Frontal cortex (tissue), 3 donors: ENCODE measurements at regions not wholly inside any gene's neighbourhood (a gene's known extent, or its start where the extent isn't known, plus 50 kb on each side); places are given as distances from the start of the nearest gene placed in this dataset.
"Not testable (repeated sequence)": the region's sequence is repeated elsewhere in the genome, so short reads cannot be mapped to it uniquely, and the experiment has no call there.

Source experiments
- DNase-seq, 2 donors: peaks; one replicate each; pipeline ENCODE4 v3.0.0; 2012; ENCODE audit warnings: low spot score in 2 of 2
- FAIRE-seq: peaks from 2 replicates; lab custom pipeline; 2012; peaks lifted over from hg19 to GRCh38; lab: Jason Lieb, UNC
- donor health status: control.
- donor health status: control.
- donor health status: control.

DNA sequence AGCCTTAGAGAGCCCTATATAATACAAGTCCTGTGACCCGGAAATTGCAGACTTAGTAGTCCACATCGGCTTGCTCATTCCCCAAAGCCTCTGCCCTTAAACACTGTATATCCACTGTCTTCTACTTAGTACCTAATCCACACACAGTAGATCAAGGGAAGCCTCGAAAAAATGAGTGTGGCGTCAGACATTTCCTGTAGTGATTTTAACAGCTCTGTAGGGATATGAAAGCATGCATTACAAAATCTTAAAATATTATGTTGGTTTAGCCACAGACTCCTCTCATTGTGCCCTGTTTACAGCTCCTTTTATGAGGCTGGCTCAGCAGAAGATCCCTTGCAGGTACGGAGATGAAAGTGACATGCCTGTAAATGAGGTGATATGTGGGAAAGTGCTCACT lies 416.3 kb downstream of the LIG4 start:
- no peak for FAIRE-seq
- DNase-seq = no peak

- no peak for FAIRE-seq
- no peak for DNase-seq
Measured at GRCh38 chr13:107790397-107790796, 424.9 kb downstream of the LIG4 start.

DNA sequence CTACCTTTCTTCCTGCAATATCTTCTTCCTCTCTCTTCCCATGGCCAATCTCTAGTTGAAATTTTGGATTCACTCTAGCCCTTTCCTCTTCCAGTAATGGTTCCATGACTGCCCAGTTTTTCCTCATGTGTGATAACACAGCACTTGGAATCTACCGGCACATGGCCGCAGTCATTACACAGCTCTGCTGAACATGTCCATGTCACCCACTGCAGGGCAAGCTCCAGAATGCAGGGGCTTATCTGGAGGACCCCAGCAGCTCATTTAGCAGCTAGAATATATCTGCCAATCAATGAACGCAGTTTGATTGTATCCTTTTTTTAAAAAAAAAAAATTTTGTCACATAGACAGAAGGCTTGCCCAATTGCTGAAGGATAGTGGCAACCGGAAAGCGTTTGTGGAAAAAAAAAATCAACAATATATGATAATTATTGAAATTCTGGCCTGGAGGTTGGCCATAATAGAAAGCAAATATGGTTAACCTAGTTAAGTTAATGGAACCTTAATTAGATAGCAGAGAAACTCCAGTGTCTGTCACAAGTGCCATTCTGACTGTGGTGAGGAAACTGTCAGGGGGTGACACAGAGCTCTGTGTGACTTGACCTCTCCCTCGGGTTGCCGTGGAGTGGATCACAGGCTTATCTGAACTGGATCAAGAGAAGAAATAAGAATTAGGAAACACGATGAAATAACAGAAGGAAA lies 426.7 kb downstream of the LIG4 start:
- no peak for FAIRE-seq
- no peak for DNase-seq

GRCh38 chr13:107782646-107783045 lies 432.7 kb downstream of the LIG4 start:
- not testable (repeated sequence) for FAIRE-seq

DNA sequence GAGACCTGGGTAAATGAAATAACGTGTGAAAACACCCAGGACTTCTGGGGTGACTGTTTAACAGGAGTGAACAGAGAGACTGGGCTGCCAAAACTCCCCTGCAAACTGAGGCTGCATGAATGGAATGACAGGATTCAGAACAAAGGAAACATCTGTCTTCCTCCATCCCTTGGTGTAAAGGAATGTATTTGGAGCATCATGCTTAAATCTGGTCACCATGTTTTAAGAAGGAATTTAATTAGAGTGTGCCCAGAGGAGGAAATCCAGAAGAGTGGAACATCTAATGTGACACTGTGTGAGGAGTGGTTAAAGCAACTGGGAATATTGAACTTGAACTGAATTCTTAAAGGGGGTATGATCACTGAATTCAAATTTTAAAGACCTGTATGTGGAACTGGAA lies 437.2 kb downstream of the LIG4 start:
- DNase-seq = no peak
- no peak for FAIRE-seq

More at GRCh38 chr13:107782646-107783045, 432.7 kb downstream of the LIG4 start:
- not testable (repeated sequence) for DNase-seq

DNA sequence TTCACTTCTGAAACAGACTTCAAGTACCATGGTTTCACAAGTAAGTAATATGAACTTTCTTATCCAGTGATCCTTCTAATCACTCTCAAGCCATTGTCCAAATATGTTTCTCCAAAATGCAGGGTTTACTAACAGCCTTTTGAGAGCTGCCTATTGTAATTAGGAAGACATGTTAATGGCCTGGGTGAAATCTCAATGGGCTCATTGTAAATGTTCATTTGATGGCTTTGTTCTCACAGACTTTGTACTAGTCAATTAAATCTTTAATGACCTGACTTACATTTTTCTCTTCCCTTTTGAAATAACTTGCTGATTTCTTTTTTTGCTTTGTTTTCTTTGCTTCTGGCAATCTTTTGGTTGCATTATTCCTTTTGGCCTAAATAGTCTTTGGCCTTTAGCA lies 444.8 kb downstream of the LIG4 start:
- DNase-seq (no peak), FAIRE-seq (no peak)

- no peak for DNase-seq
- no peak for FAIRE-seq
Measured at GRCh38 chr13:107767119-107767518, 448.2 kb downstream of the LIG4 start.

DNA sequence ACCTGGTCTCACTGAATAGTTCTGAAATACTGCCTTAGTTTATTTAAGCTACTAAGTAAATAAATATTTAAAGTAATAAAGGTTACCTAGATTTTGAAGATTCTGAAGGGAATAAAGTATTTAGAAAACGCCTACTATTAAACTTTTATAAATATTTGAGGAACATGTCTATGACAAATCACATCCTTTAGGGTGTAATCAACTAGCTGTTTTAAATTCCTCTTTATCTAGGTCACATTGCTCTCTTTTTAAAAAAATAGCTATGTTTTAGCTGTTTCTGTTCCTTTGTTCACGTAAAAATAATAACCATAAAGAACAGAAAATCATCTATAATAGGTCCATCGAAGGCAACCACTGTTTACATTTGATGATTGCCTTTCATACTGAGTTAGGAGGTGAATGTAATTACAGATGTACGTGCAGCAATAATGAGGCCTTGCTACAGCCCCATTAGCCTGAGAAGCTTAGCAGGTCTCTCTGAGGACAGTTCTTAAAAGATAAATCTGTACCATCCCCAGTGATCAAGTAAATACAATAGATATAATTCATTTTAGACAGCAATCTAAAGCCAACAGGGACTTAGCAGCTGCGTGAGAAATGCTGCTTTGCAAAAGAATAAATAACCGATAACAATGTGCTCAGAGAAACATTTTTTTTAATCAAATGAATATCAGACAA lies 449.5 kb downstream of the LIG4 start:
- DNase-seq (no peak), FAIRE-seq (no peak)

GRCh38 chr13:107764046-107764445 lies 451.3 kb downstream of the LIG4 start:
- DNase-seq (no peak), FAIRE-seq (no peak)

DNA sequence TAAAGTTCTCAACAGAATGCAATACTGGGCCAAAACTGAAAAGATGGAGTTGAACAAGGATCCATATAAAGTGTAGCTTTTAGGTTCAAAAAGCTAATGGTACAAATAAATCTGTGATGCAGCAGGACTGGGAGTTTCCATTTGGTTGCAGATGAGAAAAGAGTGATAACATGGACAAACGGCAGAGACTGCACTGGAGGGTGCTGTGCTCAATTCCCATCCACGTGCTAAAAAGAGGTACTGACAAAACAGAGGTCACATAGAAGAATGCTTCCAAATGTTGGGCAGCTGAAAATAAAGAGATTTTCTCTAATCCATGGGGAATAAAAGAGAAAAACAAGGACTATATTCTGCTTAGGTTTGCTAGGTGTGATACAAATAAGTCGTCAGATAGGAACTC lies 461.6 kb downstream of the LIG4 start:
- FAIRE-seq = no peak
- DNase-seq = no peak

GRCh38 chr13:107753291-107753690 lies 462.0 kb downstream of the LIG4 start:
- DNase-seq (no peak), FAIRE-seq (no peak)

DNA sequence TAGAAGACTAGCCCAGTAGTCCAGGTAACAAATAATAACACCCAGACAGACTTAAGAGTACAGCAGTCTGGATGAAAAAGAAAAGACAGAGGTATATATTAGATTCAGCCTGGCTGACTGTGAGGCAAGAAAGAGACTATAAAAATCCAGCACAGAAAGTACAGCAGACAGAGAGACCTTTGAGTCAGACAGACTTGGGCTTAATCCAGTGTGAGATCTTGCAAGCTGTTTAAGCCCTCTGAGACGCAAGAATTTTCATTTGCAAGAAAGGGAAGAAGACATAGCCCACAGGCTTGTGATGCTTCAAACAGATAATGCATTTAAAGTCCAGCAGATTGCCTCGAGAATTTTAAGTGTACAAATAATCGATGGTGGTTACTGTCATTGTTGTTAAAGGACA lies 471.4 kb downstream of the LIG4 start:
- no peak for DNase-seq
- FAIRE-seq = no peak

GRCh38 chr13:107743526-107743925 lies 471.8 kb downstream of the LIG4 start:
- FAIRE-seq = no peak

DNA sequence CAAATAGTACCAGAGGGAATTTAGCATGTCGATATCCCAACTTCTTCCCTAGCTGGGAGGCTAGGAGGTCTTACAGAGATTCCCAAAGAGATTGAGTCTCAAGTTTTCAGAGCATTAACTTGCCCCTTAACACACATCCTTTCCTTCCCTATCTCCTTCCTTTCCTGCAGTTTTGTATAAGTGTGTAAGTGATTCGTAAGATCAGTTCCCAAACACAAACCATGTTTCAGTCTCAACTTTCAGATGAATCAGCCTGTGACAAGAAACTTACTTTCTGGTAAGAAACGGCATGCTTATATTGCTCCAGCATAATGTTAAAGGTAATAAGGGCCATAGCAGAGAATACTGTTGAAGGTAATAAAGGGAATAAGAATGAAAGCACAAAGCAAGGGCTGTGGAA lies 472.2 kb downstream of the LIG4 start:
- FAIRE-seq (no peak), DNase-seq (no peak)

More at GRCh38 chr13:107743526-107743925, 471.8 kb downstream of the LIG4 start:
- no peak for DNase-seq

DNA sequence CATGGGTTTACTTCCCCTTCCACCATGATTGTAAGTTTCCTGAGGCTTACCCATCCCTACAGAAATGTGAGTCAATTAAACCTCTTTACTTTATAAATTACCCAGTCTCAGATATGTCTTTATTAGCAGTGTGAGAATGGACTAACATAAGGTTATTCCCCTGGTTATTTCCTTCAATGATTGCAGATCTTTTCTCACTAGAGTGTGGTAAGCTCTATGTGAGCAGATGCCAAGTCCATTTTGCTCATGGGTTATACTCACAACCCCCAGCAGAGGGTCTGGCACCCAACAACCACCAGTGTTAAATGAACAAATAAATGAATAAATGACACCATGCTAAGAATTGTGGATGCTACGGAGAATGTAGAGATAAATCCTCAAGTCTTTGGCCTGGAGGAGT lies 472.8 kb downstream of the LIG4 start:
- FAIRE-seq (no peak), DNase-seq (no peak)

GRCh38 chr13:107738004-107738403 lies 477.3 kb downstream of the LIG4 start:
- FAIRE-seq (no peak), DNase-seq (no peak)

DNA sequence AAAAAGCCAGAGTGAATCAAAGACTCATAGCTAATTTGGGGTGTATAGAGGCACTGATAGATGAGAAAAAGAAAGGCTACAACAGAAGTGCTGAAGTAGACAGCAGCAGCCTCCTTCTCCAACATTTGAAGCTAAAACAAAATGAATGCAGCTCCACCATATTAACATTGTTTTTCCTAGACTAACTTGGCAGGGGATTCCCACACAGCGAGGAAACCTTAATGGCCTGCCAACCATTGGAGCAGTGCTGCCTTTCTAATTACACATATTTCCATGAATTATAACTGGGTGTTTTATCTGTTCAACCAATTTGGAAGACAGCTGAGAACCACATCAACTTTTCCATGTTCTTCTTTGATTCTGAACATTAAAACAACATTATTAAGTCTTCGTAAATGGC lies 478.6 kb downstream of the LIG4 start:
- no peak for DNase-seq

DNA sequence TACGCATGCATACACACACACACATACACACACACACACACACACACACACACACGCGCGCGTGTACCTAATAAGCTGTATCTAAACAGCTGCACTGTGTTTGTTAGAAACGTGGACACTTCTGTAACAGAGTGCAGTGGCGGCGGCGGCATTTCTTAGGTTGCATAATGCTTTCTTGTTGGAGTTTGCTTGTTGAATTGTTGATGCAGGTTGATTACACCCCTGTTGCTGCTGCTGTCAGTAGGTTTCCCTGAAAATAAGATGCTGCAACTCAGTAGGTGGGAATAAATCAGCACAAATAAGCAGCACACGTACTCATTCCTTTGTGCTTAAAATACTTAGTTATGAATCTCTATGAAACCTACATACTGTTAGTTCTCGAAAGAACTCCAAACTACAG lies 479.2 kb downstream of the LIG4 start:
- DNase-seq = no peak
- FAIRE-seq = no peak

More for the DNA sequence above, 478.6 kb downstream of the LIG4 start:
- no peak for FAIRE-seq

DNA sequence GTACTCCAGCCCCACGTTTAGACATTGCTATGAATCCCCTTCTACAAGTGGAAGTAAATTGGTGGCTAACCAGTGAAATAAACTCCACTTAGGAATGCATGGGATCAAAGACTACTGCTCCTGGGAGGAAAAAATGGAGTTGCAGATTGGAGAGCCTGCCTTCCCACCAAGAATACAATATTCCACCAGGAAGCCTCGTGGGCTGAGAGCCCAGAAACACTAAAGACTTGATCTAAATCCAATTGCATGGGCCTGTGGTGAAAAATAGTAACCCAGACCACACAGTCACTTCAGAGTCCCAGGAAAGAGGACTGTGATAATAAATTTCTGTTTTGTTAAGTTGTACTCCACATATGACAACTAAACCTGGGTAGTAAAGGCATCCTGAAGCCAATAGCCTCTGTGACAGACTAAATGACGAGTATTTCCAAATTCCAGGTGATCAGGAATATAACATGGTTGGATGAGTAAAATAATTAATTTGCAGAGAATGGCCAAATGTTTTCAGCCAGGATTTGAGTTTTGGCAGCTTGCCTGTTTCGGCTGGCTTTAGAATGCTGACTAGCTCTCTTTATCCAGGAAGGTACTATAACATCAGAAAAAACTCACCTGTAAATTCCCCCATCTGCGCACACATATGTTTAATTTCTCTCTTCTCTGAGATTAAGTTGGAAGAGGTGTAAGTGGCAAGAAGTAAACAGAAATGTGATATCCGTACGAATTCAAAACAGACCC lies 480.3 kb downstream of the LIG4 start:
- no peak for FAIRE-seq
- DNase-seq = no peak

DNA sequence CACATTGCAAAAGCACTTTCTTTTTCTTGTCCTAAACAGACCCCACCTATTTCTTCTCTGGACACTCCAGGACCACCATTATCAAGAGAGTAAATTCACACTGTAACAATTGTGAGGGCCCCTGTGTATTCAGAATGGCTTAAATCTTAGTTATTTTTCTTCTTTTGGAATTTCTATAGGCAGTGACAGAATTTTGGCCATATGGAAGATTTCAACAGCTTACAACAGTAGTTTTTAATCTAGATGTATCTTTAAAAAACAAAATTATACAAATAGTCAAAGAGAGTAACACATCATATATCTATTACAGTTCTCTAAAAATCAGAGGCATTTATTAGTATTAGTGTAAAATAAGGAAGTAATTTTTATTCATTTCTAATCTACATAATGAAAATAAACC lies 482.1 kb downstream of the LIG4 start:
- FAIRE-seq (no peak), DNase-seq (no peak)

DNA sequence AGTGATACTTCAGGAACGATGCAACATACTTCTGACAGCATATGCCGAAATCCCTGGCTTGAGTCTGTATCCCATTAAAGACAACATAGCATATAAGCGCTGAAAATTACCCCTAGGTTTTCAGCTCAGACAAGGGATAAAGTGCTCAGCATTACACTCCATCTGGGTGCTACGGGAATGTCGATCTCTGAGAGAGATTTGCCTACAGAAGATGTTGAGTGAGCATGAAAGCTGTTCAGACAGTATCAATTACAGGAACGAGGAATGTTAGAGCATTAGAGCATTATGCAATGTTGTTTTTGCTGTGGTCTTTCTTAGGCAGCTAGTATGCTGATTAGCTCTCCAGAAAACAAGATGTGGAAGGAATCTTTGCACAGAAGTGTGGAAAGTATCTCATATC lies 484.5 kb downstream of the LIG4 start:
- no peak for DNase-seq
- no peak for FAIRE-seq
